GF-D8 (cell line): ENCODE measurements at regions not wholly inside any gene's neighbourhood (a gene's known extent, or its start where the extent isn't known, plus 50 kb on each side); places are given as distances from the start of the nearest gene placed in this dataset.

Experiments used
- DNase-seq: peaks from one replicate; lab custom pipeline; 2025; lab: John Stamatoyannopoulos, UW

- no peak for DNase-seq
Measured at GRCh38 chr3:165899066-165899465, 61.8 kb upstream of the BCHE start.

GRCh38 chr3:165897137-165897536 is 59.9 kb upstream of the BCHE start:
- no peak for DNase-seq

- DNase-seq: no peak
Measured at GRCh38 chr3:165895919-165896318, 58.7 kb upstream of the BCHE start.

- no peak for DNase-seq
Measured at GRCh38 chr3:165892565-165892964, 55.3 kb upstream of the BCHE start.
